ENCODE measurements at regions not wholly inside any gene's neighbourhood (a gene's known extent, or its start where the extent isn't known, plus 50 kb on each side); places are given as distances from the start of the nearest gene placed in this dataset.
A peak's percentile ranks its signal among the peaks of the same experiment; 100 is the strongest.

- Histone ChIP-seq H3K4me3 (no peak overlapping the region), H3K4me1 (no peaks in the 10 kb centered on the region), H3K27ac (no peak overlapping the region), H3K27me3 (no peaks in the 10 kb centered on the region), H3K9me3 (peaks cover 0 to 12% (median 5%) of the 10 kb centered on the region in 4 donors), H3K36me3 (no peaks in the 10 kb centered on the region)
- DNase-seq = no peak
- intact Hi-C loops (cut with DNase I; ENCODE audit: low total_unique reads) = no loop called here
- TF ChIP-seq CTCF (IDR thresholded peaks at IDR 0.05) (no peak), POLR2A (IDR thresholded peaks at IDR 0.05) (no peak), EP300 (IDR thresholded peaks at IDR 0.05) (no peak), POLR2AphosphoS5 (IDR thresholded peaks at IDR 0.05) (no peak)
Measured at GRCh38 chr13:107884564-107884963, 330.8 kb downstream of the LIG4 start.

GRCh38 chr13:107883561-107884175 lies 331.7 kb downstream of the LIG4 start:
- intact Hi-C loops (cut with DNase I; ENCODE audit: low total_unique reads) = no loop called here
- Histone ChIP-seq H3K9me3 (peaks cover 0 to 12% (median 5%) of the 10 kb centered on the region in 4 donors), H3K27me3 (no peaks in the 10 kb centered on the region), H3K27ac (no peak overlapping the region), H3K36me3 (no peaks in the 10 kb centered on the region), H3K4me1 (no peaks in the 10 kb centered on the region), H3K4me3 (no peak overlapping the region)
- TF ChIP-seq POLR2AphosphoS5 (IDR thresholded peaks at IDR 0.05) (no peak), EP300 (IDR thresholded peaks at IDR 0.05) (no peak), CTCF (IDR thresholded peaks at IDR 0.05) (no peak), POLR2A (IDR thresholded peaks at IDR 0.05) (no peak)
- no peak for DNase-seq
- WGBS, 5 donors = 72 to 83% (median 78%) methylated on average over 8 of the region's 8 CpGs

GRCh38 chr13:107882708-107883560 lies 332.4 kb downstream of the LIG4 start:
- H3K9me3 ChIP-seq = peaks cover 0 to 6% (median 2%) of the 10 kb centered on the region in 4 donors
- H3K4me3 ChIP-seq = no peak overlapping the region
- no peak for DNase-seq
- intact Hi-C loops (cut with DNase I; ENCODE audit: low total_unique reads) = no loop called here
- no peak overlapping the region for H3K27ac ChIP-seq
- H3K27me3 ChIP-seq = no peaks in the 10 kb centered on the region
- H3K4me1 ChIP-seq = no peaks in the 10 kb centered on the region
- WGBS, 5 donors = 81 to 88% (median 85%) methylated on average over 11 of the region's 11 CpGs
- no peak for TF ChIP-seq CTCF (IDR thresholded peaks at IDR 0.05)
- TF ChIP-seq EP300 (IDR thresholded peaks at IDR 0.05) = no peak
- TF ChIP-seq POLR2A (IDR thresholded peaks at IDR 0.05) = no peak
- TF ChIP-seq POLR2AphosphoS5 (IDR thresholded peaks at IDR 0.05) = no peak
- H3K36me3 ChIP-seq = no peaks in the 10 kb centered on the region

- H3K27me3 ChIP-seq = no peaks in the 10 kb centered on the region
- WGBS, 5 donors = 34 to 55% (median 49%) methylated on average over 3 of the region's 3 CpGs
- H3K9me3 ChIP-seq = no peaks in the 10 kb centered on the region
- no peaks in the 10 kb centered on the region for H3K36me3 ChIP-seq
- no peaks in the 10 kb centered on the region for H3K4me1 ChIP-seq
- intact Hi-C loops (cut with DNase I; ENCODE audit: low total_unique reads) = no loop called here
- no peak overlapping the region for H3K4me3 ChIP-seq
- H3K27ac ChIP-seq = no peak overlapping the region
- no peak for TF ChIP-seq EP300 (IDR thresholded peaks at IDR 0.05)
- no peak for TF ChIP-seq POLR2A (IDR thresholded peaks at IDR 0.05)
- TF ChIP-seq POLR2AphosphoS5 (IDR thresholded peaks at IDR 0.05) = no peak
- no peak for TF ChIP-seq CTCF (IDR thresholded peaks at IDR 0.05)
- peak in 1 of 2 donors; percentile 3 for DNase-seq
Measured at GRCh38 chr13:107881362-107881761, 334.0 kb downstream of the LIG4 start.
